SH-SY5Y (cell line): ENCODE measurements at regions not wholly inside any gene's neighbourhood (a gene's known extent, or its start where the extent isn't known, plus 50 kb on each side); places are given as distances from the start of the nearest gene placed in this dataset.

Experiments
- GATA2 ChIP-seq: IDR thresholded peaks from 2 replicates; pipeline ENCODE4 v1.6.1; 2011; ENCODE audit warnings: mild to moderate bottlenecking, low read depth, low read length
- GATA3 ChIP-seq: IDR thresholded peaks from 2 replicates; pipeline ENCODE4 v1.6.1; 2011; ENCODE audit warnings: low read depth, mild to moderate bottlenecking, low read length, moderate library complexity

GRCh38 chr4:147361726-147362125, 119.2 kb upstream of the EDNRA start:
- TF ChIP-seq GATA3, result no peak
- no peak for TF ChIP-seq GATA2
